Skeletal muscle satellite cell (primary cell): ENCODE measurements at regions not wholly inside any gene's neighbourhood (a gene's known extent, or its start where the extent isn't known, plus 50 kb on each side); places are given as distances from the start of the nearest gene placed in this dataset.

Experiments
- H3K27me3 ChIP-seq: 2 replicates; pipeline ENCODE4 v1.7.0; 2013; ENCODE audit warnings: low read length; ENCODE audit not compliant: control insufficient read depth, insufficient read depth
- H3K36me3 ChIP-seq: 2 replicates; pipeline ENCODE4 v1.7.0; 2013; ENCODE audit warnings: mild to moderate bottlenecking, control low read depth, low read length; ENCODE audit not compliant: insufficient read depth
- H3K4me1 ChIP-seq: 2 replicates; pipeline ENCODE4 v1.7.0; 2013; ENCODE audit warnings: low read length; ENCODE audit not compliant: control insufficient read depth, insufficient read depth
- H3K4me2 ChIP-seq: 2 replicates; pipeline ENCODE4 v1.7.0; 2013; ENCODE audit warnings: mild to moderate bottlenecking, low read length
- H3K4me3 ChIP-seq: 2 replicates; pipeline ENCODE4 v1.7.0; 2013; ENCODE audit warnings: low read length
- H3K9ac ChIP-seq: 2 replicates; pipeline ENCODE4 v1.7.0; 2013; ENCODE audit warnings: mild to moderate bottlenecking, low read depth, low read length, moderate library complexity
- H3K9me3 ChIP-seq: replicated peaks from 2 replicates; pipeline ENCODE4 v1.7.0; 2013; ENCODE audit warnings: mild to moderate bottlenecking, control low read depth, low read length

GRCh38 chr2:6749962-6750361 is 115.7 kb downstream of the CMPK2 start:
- H3K4me3 ChIP-seq: no peak overlapping the region
- no peaks in the 10 kb centered on the region for H3K36me3 ChIP-seq
- H3K9me3 ChIP-seq: no peaks in the 10 kb centered on the region
- no peak overlapping the region for H3K4me2 ChIP-seq
- H3K27me3 ChIP-seq: no peaks in the 10 kb centered on the region
- H3K4me1 ChIP-seq: no peaks in the 10 kb centered on the region
- H3K9ac ChIP-seq: no peak overlapping the region

- Histone ChIP-seq H3K36me3 (no peaks in the 10 kb centered on the region), H3K9me3 (no peaks in the 10 kb centered on the region), H3K27me3 (no peaks in the 10 kb centered on the region), H3K4me1 (no peaks in the 10 kb centered on the region), H3K9ac (no peak overlapping the region), H3K4me3 (no peak overlapping the region), H3K4me2 (no peak overlapping the region)
Measured at GRCh38 chr2:6750411-6751158, 115.1 kb downstream of the CMPK2 start.

DNA sequence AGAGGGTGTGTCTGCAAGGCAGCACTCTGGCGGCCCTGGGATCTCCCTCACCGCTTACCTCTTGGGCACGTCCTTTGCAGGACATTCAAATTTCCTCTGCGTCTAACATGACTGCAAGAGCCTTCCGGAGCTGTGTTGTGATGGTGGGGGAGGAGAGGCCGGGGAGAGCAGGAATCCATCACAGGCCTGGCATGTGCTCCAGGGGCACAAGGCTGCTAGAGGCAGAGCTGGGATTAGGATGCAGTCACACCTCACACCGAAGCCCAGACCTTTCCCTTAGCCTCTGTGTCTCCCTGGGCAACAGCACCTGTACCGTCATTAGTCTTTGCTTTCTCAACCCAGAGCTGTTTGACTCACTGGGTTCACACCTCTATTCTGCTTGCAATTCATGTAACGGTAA is 111.3 kb downstream of the CMPK2 start:
- H3K27me3 ChIP-seq: no peaks in the 10 kb centered on the region
- no peaks in the 10 kb centered on the region for H3K9me3 ChIP-seq
- no peaks in the 10 kb centered on the region for H3K4me1 ChIP-seq
- no peak overlapping the region for H3K4me2 ChIP-seq
- H3K9ac ChIP-seq: no peak overlapping the region
- no peak overlapping the region for H3K4me3 ChIP-seq
- no peaks in the 10 kb centered on the region for H3K36me3 ChIP-seq

GRCh38 chr2:6755456-6755855 is 110.3 kb downstream of the CMPK2 start:
- Histone ChIP-seq H3K36me3 (no peaks in the 10 kb centered on the region), H3K9ac (no peak overlapping the region), H3K4me1 (no peaks in the 10 kb centered on the region), H3K27me3 (no peaks in the 10 kb centered on the region), H3K9me3 (no peaks in the 10 kb centered on the region), H3K4me3 (no peak overlapping the region), H3K4me2 (no peak overlapping the region)

DNA sequence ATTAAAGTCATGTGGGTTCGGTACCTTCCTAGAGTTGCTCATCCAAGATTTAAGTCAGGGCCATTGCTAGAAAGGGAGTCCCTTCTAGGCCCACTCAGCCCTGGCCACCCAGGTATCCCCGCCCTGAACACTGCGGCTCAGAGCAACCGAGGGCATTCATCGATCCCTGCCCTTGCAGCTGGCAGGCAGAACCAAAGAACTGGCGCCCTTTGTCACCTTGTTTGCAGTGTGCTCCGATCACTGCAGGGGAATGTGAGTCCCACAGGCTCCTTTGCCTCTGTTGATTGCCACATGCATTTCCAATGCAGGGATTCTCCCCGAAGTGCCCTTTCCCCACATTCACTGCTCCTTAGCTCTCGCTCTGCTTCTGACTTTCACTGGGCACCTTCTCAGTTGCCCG is 108.5 kb downstream of the CMPK2 start:
- Histone ChIP-seq H3K36me3 (no peaks in the 10 kb centered on the region), H3K4me3 (no peak overlapping the region), H3K9me3 (peaks cover 3% of the 10 kb centered on the region), H3K4me2 (no peak overlapping the region), H3K4me1 (no peaks in the 10 kb centered on the region), H3K27me3 (no peaks in the 10 kb centered on the region), H3K9ac (no peak overlapping the region)

- Histone ChIP-seq H3K9me3 (peaks cover 3% of the 10 kb centered on the region), H3K4me2 (no peak overlapping the region), H3K4me1 (no peaks in the 10 kb centered on the region), H3K36me3 (no peaks in the 10 kb centered on the region), H3K9ac (no peak overlapping the region), H3K4me3 (no peak overlapping the region), H3K27me3 (no peaks in the 10 kb centered on the region)
Measured at GRCh38 chr2:6759689-6760088, 106.0 kb downstream of the CMPK2 start.

GRCh38 chr2:6760132-6760531 is 105.6 kb downstream of the CMPK2 start:
- H3K27me3 ChIP-seq: no peaks in the 10 kb centered on the region
- H3K4me1 ChIP-seq: no peaks in the 10 kb centered on the region
- no peaks in the 10 kb centered on the region for H3K36me3 ChIP-seq
- peaks cover 3% of the 10 kb centered on the region for H3K9me3 ChIP-seq
- no peak overlapping the region for H3K4me3 ChIP-seq
- no peak overlapping the region for H3K4me2 ChIP-seq
- no peak overlapping the region for H3K9ac ChIP-seq

DNA sequence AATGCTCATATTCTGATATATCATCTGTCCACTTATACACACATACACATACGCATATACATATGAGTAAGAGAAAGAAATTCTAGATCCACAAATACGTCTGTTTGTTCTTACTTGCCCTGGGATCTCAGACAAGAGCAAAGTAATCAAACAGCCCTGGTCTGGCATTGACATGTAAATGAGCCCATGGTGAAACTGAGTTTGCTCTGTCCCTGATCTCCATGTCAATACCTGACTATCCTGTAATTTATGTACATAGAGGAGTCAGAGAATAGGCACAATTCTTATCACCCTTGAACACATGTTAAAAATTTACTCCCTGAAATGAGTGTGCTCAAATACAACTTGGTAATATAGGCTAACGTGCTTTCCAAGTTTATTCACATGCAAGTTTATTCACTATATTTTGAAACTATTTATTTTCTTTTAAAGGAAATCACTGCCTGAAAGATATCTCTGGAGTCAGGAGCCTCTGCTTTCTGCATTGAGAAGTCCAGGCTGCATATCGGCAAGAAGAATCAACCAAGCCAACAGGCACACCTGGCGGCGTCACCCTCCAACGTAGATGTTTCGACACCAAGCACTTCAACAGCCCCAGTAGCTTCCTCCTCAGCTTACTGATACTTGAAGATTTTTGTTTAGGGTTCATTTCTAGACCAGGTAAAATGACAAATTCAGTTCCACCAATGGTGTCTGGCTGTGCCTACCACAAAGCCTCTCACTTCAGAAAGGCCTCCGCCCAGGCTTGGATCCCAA is 100.6 kb downstream of the CMPK2 start:
- no peak overlapping the region for H3K4me3 ChIP-seq
- no peak overlapping the region for H3K9ac ChIP-seq
- H3K36me3 ChIP-seq: no peaks in the 10 kb centered on the region
- no peaks in the 10 kb centered on the region for H3K4me1 ChIP-seq
- peaks cover 3% of the 10 kb centered on the region for H3K9me3 ChIP-seq
- H3K4me2 ChIP-seq: no peak overlapping the region
- H3K27me3 ChIP-seq: no peaks in the 10 kb centered on the region

DNA sequence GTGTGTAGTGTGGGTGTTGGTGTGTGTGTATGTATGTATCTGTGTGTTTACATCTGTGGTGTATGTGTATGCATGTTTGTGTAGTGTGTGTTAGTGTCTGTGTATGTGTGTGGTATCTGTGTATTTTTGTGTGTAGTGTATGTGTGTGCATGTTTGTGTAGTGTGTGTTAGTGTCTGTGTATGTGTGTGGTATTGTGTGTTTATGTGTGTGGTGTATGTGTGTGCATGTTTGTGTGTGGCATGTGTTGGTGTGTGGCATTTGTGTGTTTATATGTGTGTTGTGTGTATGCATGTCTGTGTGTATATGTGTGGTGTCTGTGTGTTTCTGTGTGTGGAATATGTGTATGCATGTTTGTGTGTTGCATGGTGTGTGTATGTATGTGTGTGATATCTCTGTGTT is 96.4 kb downstream of the CMPK2 start:
- Histone ChIP-seq H3K36me3 (no peaks in the 10 kb centered on the region), H3K27me3 (no peaks in the 10 kb centered on the region), H3K4me2 (no peak overlapping the region), H3K4me1 (no peaks in the 10 kb centered on the region), H3K9me3 (no peaks in the 10 kb centered on the region), H3K9ac (no peak overlapping the region), H3K4me3 (no peak overlapping the region)

DNA sequence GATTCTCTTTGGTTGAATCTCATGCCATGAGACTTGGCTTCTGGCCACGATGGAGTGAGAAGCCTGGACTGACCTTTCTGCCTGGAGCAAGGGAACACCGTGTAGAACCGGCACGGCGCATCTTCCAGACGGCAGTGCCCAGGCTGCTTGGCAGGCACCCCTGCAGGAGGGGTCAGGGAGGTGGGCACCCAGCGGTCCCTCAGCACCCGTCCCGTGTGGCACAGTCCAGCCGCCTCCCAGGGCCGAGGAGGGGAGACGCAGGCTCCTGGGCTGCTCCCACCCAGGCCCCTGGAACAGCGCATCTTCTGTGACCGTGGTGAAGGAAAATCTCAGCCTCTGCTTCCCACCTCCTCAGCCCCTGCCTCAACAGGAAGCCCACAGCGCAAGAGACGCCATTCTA is 95.7 kb downstream of the CMPK2 start:
- Histone ChIP-seq H3K36me3 (no peaks in the 10 kb centered on the region), H3K9me3 (no peaks in the 10 kb centered on the region), H3K4me1 (no peaks in the 10 kb centered on the region), H3K4me3 (no peak overlapping the region), H3K4me2 (no peak overlapping the region), H3K27me3 (no peaks in the 10 kb centered on the region), H3K9ac (no peak overlapping the region)

DNA sequence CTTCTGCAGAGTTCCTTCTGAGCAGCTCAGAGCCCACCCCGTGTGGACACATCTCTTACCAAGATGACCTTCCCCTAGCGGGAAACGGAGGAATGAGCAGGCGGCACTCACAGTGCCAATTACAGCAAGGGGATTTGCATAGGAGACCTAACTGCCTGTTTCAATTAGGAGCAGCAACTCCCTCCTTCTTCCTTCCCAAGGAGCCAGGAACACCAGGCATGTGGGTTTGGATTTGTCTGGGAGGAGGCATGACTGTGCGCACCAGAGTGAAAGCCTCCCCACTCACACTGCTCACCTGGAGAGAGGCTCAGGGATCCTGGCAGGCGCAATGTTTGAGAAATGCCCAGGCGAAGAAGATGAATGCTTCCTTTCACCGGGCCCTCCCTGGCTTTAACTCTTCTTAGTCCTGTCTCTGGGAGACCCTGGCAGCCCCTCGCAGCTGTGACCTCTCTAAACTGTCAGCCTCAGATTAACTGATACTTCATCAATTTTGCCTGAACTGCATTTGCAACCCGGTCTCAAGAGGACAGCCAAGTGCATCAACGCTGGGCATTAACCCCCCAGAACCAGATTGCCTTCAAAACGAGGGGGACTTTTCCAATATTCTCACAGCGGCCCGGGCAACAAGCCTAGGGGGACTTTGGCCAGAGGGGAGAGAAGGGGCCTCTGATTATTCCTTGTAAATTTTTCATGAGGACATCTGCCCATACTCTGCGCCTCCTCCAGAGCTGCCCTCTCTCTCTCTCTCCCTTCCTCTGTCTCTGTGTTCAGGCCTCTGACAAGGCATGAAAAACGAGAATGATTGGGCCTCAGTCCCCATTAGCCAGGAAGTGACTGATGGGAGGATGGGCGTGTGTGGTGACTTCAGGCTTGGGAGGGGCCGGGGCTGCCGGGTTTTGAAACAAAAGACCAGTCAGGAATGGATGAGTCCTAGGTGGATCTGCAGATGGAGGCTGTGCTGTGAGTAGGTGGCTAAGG is 93.8 kb downstream of the CMPK2 start:
- Histone ChIP-seq H3K36me3 (no peaks in the 10 kb centered on the region), H3K4me2 (no peak overlapping the region), H3K4me1 (no peaks in the 10 kb centered on the region), H3K4me3 (no peak overlapping the region), H3K27me3 (no peaks in the 10 kb centered on the region), H3K9ac (no peak overlapping the region), H3K9me3 (no peaks in the 10 kb centered on the region)
